ENCODE measurements at regions not wholly inside any gene's neighbourhood (a gene's known extent, or its start where the extent isn't known, plus 50 kb on each side); places are given as distances from the start of the nearest gene placed in this dataset.
"Not testable (repeated sequence)": the region's sequence is repeated elsewhere in the genome, so short reads cannot be mapped to it uniquely, and the experiment has no call there.

GRCh38 chr5:93954421-93955069 lies 213.1 kb upstream of the POU5F2 start:
- Histone ChIP-seq H3K4me1 (ENCODE audit: insufficient read depth, low read length) (no peaks in the 10 kb centered on the region), H3K4me3 (ENCODE audit: low read length) (no peak overlapping the region), H2AFZ (ENCODE audit: low read depth, low read length) (no peak overlapping the region), H3K9me3 (ENCODE audit: low read length) (no peaks in the 10 kb centered on the region), H3K27me3 (ENCODE audit: insufficient read depth, low read length) (no peaks in the 10 kb centered on the region), H3K36me3 (ENCODE audit: insufficient read depth, low read length) (no peaks in the 10 kb centered on the region)

GRCh38 chr5:93953442-93953841 lies 212.0 kb upstream of the POU5F2 start:
- no peaks in the 10 kb centered on the region for H3K36me3 ChIP-seq (ENCODE audit: insufficient read depth, low read length)
- H3K9me3 ChIP-seq (ENCODE audit: low read length): peaks cover 2% of the 10 kb centered on the region
- no peaks in the 10 kb centered on the region for H3K27me3 ChIP-seq (ENCODE audit: insufficient read depth, low read length)
- no peak overlapping the region for H2AFZ ChIP-seq (ENCODE audit: low read depth, low read length)
- H3K4me1 ChIP-seq (ENCODE audit: insufficient read depth, low read length): no peaks in the 10 kb centered on the region
- H3K4me3 ChIP-seq (ENCODE audit: low read length): no peak overlapping the region

- Histone ChIP-seq H2AFZ (ENCODE audit: low read depth, low read length) (no peak overlapping the region), H3K4me3 (ENCODE audit: low read length) (no peak overlapping the region), H3K27me3 (ENCODE audit: insufficient read depth, low read length) (no peaks in the 10 kb centered on the region), H3K4me1 (ENCODE audit: insufficient read depth, low read length) (peaks cover 6% of the 10 kb centered on the region), H3K36me3 (ENCODE audit: insufficient read depth, low read length) (no peaks in the 10 kb centered on the region), H3K9me3 (ENCODE audit: low read length) (no peaks in the 10 kb centered on the region)
Measured at GRCh38 chr5:93941897-93942296, 200.5 kb upstream of the POU5F2 start.

GRCh38 chr5:93933269-93933668 lies 191.9 kb upstream of the POU5F2 start:
- not testable (repeated sequence) for H3K9me3 ChIP-seq (ENCODE audit: low read length); H3K4me1 ChIP-seq (ENCODE audit: insufficient read depth, low read length); H3K27me3 ChIP-seq (ENCODE audit: insufficient read depth, low read length); H3K4me3 ChIP-seq (ENCODE audit: low read length); H2AFZ ChIP-seq (ENCODE audit: low read depth, low read length); H3K36me3 ChIP-seq (ENCODE audit: insufficient read depth, low read length)

- H3K27me3 ChIP-seq (ENCODE audit: insufficient read depth, low read length): no peaks in the 10 kb centered on the region
- peaks cover 1% of the 10 kb centered on the region for H3K9me3 ChIP-seq (ENCODE audit: low read length)
- peaks cover 9% of the 10 kb centered on the region for H3K4me1 ChIP-seq (ENCODE audit: insufficient read depth, low read length)
- no peaks in the 10 kb centered on the region for H3K36me3 ChIP-seq (ENCODE audit: insufficient read depth, low read length)
- H2AFZ ChIP-seq (ENCODE audit: low read depth, low read length): no peak overlapping the region
- H3K4me3 ChIP-seq (ENCODE audit: low read length): no peak overlapping the region
Measured at GRCh38 chr5:93930098-93930497, 188.7 kb upstream of the POU5F2 start.

- Histone ChIP-seq H3K36me3 (ENCODE audit: insufficient read depth, low read length) (no peaks in the 10 kb centered on the region), H2AFZ (ENCODE audit: low read depth, low read length) (no peak overlapping the region), H3K4me1 (ENCODE audit: insufficient read depth, low read length) (peaks cover 9% of the 10 kb centered on the region), H3K27me3 (ENCODE audit: insufficient read depth, low read length) (no peaks in the 10 kb centered on the region), H3K4me3 (ENCODE audit: low read length) (no peak overlapping the region), H3K9me3 (ENCODE audit: low read length) (peaks cover 1% of the 10 kb centered on the region)
Measured at GRCh38 chr5:93929131-93929530, 187.7 kb upstream of the POU5F2 start.

- Histone ChIP-seq H3K27me3 (ENCODE audit: insufficient read depth, low read length) (no peaks in the 10 kb centered on the region), H3K4me1 (ENCODE audit: insufficient read depth, low read length) (peaks cover 9% of the 10 kb centered on the region), H3K36me3 (ENCODE audit: insufficient read depth, low read length) (no peaks in the 10 kb centered on the region), H3K4me3 (ENCODE audit: low read length) (no peak overlapping the region), H2AFZ (ENCODE audit: low read depth, low read length) (no peak overlapping the region), H3K9me3 (ENCODE audit: low read length) (no peaks in the 10 kb centered on the region)
Measured at GRCh38 chr5:93926831-93927620, 185.6 kb upstream of the POU5F2 start.

GRCh38 chr5:93925321-93925720 lies 183.9 kb upstream of the POU5F2 start:
- H2AFZ ChIP-seq (ENCODE audit: low read depth, low read length): no peak overlapping the region
- no peaks in the 10 kb centered on the region for H3K9me3 ChIP-seq (ENCODE audit: low read length)
- no peak overlapping the region for H3K4me3 ChIP-seq (ENCODE audit: low read length)
- H3K4me1 ChIP-seq (ENCODE audit: insufficient read depth, low read length): peaks cover 9% of the 10 kb centered on the region
- no peaks in the 10 kb centered on the region for H3K27me3 ChIP-seq (ENCODE audit: insufficient read depth, low read length)
- H3K36me3 ChIP-seq (ENCODE audit: insufficient read depth, low read length): no peaks in the 10 kb centered on the region

- Histone ChIP-seq H2AFZ (ENCODE audit: low read depth, low read length) (no peak overlapping the region), H3K4me3 (ENCODE audit: low read length) (no peak overlapping the region), H3K36me3 (ENCODE audit: insufficient read depth, low read length) (no peaks in the 10 kb centered on the region), H3K4me1 (ENCODE audit: insufficient read depth, low read length) (peaks cover 6% of the 10 kb centered on the region), H3K27me3 (ENCODE audit: insufficient read depth, low read length) (no peaks in the 10 kb centered on the region), H3K9me3 (ENCODE audit: low read length) (no peaks in the 10 kb centered on the region)
Measured at GRCh38 chr5:93924628-93925027, 183.2 kb upstream of the POU5F2 start.

- Histone ChIP-seq H2AFZ (ENCODE audit: low read depth, low read length) (no peak overlapping the region), H3K9me3 (ENCODE audit: low read length) (no peaks in the 10 kb centered on the region), H3K36me3 (ENCODE audit: insufficient read depth, low read length) (no peaks in the 10 kb centered on the region), H3K4me3 (ENCODE audit: low read length) (no peak overlapping the region), H3K4me1 (ENCODE audit: insufficient read depth, low read length) (peaks cover 6% of the 10 kb centered on the region), H3K27me3 (ENCODE audit: insufficient read depth, low read length) (no peaks in the 10 kb centered on the region)
Measured at GRCh38 chr5:93922551-93922950, 181.2 kb upstream of the POU5F2 start.

- Histone ChIP-seq H3K9me3 (ENCODE audit: low read length) (no peaks in the 10 kb centered on the region), H3K27me3 (ENCODE audit: insufficient read depth, low read length) (no peaks in the 10 kb centered on the region), H3K4me1 (ENCODE audit: insufficient read depth, low read length) (no peaks in the 10 kb centered on the region), H3K4me3 (ENCODE audit: low read length) (no peak overlapping the region), H3K36me3 (ENCODE audit: insufficient read depth, low read length) (no peaks in the 10 kb centered on the region), H2AFZ (ENCODE audit: low read depth, low read length) (no peak overlapping the region)
Measured at GRCh38 chr5:93921001-93921400, 179.6 kb upstream of the POU5F2 start.

- Histone ChIP-seq H3K9me3 (ENCODE audit: low read length) (no peaks in the 10 kb centered on the region), H3K4me1 (ENCODE audit: insufficient read depth, low read length) (peaks cover 22% of the 10 kb centered on the region), H3K4me3 (ENCODE audit: low read length) (no peak overlapping the region), H2AFZ (ENCODE audit: low read depth, low read length) (no peak overlapping the region), H3K36me3 (ENCODE audit: insufficient read depth, low read length) (no peaks in the 10 kb centered on the region), H3K27me3 (ENCODE audit: insufficient read depth, low read length) (no peaks in the 10 kb centered on the region)
Measured at GRCh38 chr5:93916872-93917271, 175.5 kb upstream of the POU5F2 start.

- Histone ChIP-seq H3K27me3 (ENCODE audit: insufficient read depth, low read length) (no peaks in the 10 kb centered on the region), H3K4me3 (ENCODE audit: low read length) (no peak overlapping the region), H3K4me1 (ENCODE audit: insufficient read depth, low read length) (peaks cover 38% of the 10 kb centered on the region), H2AFZ (ENCODE audit: low read depth, low read length) (no peak overlapping the region), H3K36me3 (ENCODE audit: insufficient read depth, low read length) (no peaks in the 10 kb centered on the region), H3K9me3 (ENCODE audit: low read length) (no peaks in the 10 kb centered on the region)
Measured at GRCh38 chr5:93915142-93915553, 173.7 kb upstream of the POU5F2 start.
